ENCODE measurements at regions not wholly inside any gene's neighbourhood (a gene's known extent, or its start where the extent isn't known, plus 50 kb on each side); places are given as distances from the start of the nearest gene placed in this dataset.

DNA sequence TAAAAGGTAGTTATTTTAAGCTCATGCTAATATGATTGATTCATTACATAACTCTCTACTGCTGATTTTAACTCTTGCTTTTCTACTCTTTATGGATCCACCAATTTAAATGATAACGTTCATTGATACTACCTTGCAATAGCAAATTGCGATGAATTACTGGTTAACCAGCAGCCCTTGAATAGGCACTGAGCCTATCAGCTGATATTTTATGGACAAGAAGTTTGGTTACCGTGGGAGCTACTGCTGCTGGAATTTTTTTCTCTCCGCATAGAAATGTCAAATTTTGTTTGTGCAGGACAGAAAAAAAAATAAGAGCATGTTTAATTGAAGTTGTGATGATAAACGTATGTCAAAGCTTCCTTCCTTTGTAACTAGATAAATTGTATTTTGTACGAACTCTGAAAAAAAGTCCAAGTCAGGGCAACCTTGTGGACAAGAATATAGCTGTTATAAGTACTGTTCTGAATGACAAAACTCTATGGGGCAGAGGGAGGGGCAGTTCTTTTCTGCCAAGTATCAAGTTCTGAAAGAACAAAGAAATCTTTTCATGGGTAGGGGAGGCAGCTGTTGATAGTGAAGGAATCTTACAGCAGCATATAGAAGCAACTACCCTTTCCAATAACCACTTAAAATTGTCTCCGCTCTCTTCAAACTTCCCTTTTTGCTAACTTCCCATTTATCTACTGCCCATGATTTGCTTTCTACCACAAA, 434.9 kb upstream of the PABPC4L start:
- Mint-ChIP-seq H3K4me1 (peaks cover 10% of the 10 kb centered on the region; the same call in 2 of the 3 replicates), H3K27me3 (ENCODE audit: insufficient read depth, low read depth, poor library complexity) (peaks cover 2% of the 10 kb centered on the region), H3K27ac (0 out of 2 replicates have a peak overlapping the region, but pooled peaks have one; percentile 4), H3K4me3 (no peak overlapping the region), H3K9me3 (no peaks in the 10 kb centered on the region), H3K36me3 (ENCODE audit: low read depth) (no peaks in the 10 kb centered on the region)
- Histone ChIP-seq H3K9me2 (ENCODE audit: insufficient read depth) (no peaks in the 10 kb centered on the region; the same call in 1 of the 2 replicates), H3K27ac (ENCODE audit: low read depth) (no peak overlapping the region), H4K20me1 (replicated peaks; ENCODE audit: insufficient read depth) (no peaks in the 10 kb centered on the region), H2AFZ (peak overlapping the region; percentile 67; the same call in 1 of the 2 replicates), H3F3A (replicated peaks; ENCODE audit: low read depth) (no peaks in the 10 kb centered on the region), H3K4me3 (no peak overlapping the region), H3K79me2 (replicated peaks; ENCODE audit: insufficient read depth) (no peaks in the 10 kb centered on the region), H3K27me3 (ENCODE audit: insufficient read depth) (no peaks in the 10 kb centered on the region), H3K36me3 (ENCODE audit: insufficient read depth) (no peaks in the 10 kb centered on the region), H3K4me2 (no peak overlapping the region), H3K4me1 (ENCODE audit: insufficient read depth) (peaks cover 9% of the 10 kb centered on the region)
- no peak for TF ChIP-seq STAT1 (IDR thresholded peaks at IDR 0.05; ENCODE audit: unreplicated experiment)
- TF ChIP-seq, protein P1, sequence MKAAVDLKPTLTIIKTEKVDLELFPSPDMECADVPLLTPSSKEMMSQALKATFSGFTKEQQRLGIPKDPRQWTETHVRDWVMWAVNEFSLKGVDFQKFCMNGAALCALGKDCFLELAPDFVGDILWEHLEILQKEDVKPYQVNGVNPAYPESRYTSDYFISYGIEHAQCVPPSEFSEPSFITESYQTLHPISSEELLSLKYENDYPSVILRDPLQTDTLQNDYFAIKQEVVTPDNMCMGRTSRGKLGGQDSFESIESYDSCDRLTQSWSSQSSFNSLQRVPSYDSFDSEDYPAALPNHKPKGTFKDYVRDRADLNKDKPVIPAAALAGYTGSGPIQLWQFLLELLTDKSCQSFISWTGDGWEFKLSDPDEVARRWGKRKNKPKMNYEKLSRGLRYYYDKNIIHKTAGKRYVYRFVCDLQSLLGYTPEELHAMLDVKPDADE (IDR thresholded peaks at IDR 0.05), result no peak
- TF ChIP-seq EZH2 (IDR thresholded peaks at IDR 0.05; ENCODE audit: low read depth, unreplicated experiment), result no peak
- no peak for TF ChIP-seq JUNB (IDR thresholded peaks at IDR 0.05; ENCODE audit: unreplicated experiment)
- no peak for TF ChIP-seq EZH2phosphoT487 (IDR thresholded peaks at IDR 0.05; ENCODE audit: unreplicated experiment)
- no peak for TF ChIP-seq POLR2AphosphoS5 (IDR thresholded peaks at IDR 0.05; ENCODE audit: low read depth)
- TF ChIP-seq, protein P2, sequence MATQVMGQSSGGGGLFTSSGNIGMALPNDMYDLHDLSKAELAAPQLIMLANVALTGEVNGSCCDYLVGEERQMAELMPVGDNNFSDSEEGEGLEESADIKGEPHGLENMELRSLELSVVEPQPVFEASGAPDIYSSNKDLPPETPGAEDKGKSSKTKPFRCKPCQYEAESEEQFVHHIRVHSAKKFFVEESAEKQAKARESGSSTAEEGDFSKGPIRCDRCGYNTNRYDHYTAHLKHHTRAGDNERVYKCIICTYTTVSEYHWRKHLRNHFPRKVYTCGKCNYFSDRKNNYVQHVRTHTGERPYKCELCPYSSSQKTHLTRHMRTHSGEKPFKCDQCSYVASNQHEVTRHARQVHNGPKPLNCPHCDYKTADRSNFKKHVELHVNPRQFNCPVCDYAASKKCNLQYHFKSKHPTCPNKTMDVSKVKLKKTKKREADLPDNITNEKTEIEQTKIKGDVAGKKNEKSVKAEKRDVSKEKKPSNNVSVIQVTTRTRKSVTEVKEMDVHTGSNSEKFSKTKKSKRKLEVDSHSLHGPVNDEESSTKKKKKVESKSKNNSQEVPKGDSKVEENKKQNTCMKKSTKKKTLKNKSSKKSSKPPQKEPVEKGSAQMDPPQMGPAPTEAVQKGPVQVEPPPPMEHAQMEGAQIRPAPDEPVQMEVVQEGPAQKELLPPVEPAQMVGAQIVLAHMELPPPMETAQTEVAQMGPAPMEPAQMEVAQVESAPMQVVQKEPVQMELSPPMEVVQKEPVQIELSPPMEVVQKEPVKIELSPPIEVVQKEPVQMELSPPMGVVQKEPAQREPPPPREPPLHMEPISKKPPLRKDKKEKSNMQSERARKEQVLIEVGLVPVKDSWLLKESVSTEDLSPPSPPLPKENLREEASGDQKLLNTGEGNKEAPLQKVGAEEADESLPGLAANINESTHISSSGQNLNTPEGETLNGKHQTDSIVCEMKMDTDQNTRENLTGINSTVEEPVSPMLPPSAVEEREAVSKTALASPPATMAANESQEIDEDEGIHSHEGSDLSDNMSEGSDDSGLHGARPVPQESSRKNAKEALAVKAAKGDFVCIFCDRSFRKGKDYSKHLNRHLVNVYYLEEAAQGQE (IDR thresholded peaks at IDR 0.05; ENCODE audit: unreplicated experiment), result no peak
- TF ChIP-seq, protein P3, sequence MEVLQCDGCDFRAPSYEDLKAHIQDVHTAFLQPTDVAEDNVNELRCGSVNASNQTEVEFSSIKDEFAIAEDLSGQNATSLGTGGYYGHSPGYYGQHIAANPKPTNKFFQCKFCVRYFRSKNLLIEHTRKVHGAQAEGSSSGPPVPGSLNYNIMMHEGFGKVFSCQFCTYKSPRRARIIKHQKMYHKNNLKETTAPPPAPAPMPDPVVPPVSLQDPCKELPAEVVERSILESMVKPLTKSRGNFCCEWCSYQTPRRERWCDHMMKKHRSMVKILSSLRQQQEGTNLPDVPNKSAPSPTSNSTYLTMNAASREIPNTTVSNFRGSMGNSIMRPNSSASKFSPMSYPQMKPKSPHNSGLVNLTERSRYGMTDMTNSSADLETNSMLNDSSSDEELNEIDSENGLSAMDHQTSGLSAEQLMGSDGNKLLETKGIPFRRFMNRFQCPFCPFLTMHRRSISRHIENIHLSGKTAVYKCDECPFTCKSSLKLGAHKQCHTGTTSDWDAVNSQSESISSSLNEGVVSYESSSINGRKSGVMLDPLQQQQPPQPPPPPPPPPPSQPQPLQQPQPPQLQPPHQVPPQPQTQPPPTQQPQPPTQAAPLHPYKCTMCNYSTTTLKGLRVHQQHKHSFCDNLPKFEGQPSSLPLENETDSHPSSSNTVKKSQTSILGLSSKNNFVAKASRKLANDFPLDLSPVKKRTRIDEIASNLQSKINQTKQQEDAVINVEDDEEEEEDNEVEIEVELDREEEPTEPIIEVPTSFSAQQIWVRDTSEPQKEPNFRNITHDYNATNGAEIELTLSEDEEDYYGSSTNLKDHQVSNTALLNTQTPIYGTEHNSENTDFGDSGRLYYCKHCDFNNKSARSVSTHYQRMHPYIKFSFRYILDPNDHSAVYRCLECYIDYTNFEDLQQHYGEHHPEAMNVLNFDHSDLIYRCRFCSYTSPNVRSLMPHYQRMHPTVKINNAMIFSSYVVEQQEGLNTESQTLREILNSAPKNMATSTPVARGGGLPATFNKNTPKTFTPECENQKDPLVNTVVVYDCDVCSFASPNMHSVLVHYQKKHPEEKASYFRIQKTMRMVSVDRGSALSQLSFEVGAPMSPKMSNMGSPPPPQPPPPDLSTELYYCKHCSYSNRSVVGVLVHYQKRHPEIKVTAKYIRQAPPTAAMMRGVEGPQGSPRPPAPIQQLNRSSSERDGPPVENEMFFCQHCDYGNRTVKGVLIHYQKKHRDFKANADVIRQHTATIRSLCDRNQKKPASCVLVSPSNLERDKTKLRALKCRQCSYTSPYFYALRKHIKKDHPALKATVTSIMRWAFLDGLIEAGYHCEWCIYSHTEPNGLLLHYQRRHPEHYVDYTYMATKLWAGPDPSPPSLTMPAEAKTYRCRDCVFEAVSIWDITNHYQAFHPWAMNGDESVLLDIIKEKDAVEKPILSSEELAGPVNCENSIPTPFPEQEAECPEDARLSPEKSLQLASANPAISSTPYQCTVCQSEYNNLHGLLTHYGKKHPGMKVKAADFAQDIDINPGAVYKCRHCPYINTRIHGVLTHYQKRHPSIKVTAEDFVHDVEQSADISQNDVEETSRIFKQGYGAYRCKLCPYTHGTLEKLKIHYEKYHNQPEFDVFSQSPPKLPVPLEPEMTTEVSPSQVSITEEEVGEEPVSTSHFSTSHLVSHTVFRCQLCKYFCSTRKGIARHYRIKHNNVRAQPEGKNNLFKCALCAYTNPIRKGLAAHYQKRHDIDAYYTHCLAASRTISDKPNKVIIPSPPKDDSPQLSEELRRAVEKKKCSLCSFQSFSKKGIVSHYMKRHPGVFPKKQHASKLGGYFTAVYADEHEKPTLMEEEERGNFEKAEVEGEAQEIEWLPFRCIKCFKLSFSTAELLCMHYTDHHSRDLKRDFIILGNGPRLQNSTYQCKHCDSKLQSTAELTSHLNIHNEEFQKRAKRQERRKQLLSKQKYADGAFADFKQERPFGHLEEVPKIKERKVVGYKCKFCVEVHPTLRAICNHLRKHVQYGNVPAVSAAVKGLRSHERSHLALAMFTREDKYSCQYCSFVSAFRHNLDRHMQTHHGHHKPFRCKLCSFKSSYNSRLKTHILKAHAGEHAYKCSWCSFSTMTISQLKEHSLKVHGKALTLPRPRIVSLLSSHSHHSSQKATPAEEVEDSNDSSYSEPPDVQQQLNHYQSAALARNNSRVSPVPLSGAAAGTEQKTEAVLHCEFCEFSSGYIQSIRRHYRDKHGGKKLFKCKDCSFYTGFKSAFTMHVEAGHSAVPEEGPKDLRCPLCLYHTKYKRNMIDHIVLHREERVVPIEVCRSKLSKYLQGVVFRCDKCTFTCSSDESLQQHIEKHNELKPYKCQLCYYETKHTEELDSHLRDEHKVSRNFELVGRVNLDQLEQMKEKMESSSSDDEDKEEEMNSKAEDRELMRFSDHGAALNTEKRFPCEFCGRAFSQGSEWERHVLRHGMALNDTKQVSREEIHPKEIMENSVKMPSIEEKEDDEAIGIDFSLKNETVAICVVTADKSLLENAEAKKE (CRISPR knock-in tag; IDR thresholded peaks at IDR 0.05), result no peak
- TF ChIP-seq, protein P4, sequence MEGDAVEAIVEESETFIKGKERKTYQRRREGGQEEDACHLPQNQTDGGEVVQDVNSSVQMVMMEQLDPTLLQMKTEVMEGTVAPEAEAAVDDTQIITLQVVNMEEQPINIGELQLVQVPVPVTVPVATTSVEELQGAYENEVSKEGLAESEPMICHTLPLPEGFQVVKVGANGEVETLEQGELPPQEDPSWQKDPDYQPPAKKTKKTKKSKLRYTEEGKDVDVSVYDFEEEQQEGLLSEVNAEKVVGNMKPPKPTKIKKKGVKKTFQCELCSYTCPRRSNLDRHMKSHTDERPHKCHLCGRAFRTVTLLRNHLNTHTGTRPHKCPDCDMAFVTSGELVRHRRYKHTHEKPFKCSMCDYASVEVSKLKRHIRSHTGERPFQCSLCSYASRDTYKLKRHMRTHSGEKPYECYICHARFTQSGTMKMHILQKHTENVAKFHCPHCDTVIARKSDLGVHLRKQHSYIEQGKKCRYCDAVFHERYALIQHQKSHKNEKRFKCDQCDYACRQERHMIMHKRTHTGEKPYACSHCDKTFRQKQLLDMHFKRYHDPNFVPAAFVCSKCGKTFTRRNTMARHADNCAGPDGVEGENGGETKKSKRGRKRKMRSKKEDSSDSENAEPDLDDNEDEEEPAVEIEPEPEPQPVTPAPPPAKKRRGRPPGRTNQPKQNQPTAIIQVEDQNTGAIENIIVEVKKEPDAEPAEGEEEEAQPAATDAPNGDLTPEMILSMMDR (conservative IDR thresholded peaks at IDR 0.05; ENCODE audit: low read depth in 2 of 2), result no peak
- no peak for TF ChIP-seq ZNF331 (CRISPR knock-in tag; IDR thresholded peaks at IDR 0.05; ENCODE audit: low read depth)
- no peak for TF ChIP-seq ZNF114 (CRISPR knock-in tag; IDR thresholded peaks at IDR 0.05)
- TF ChIP-seq CREB1 (CRISPR knock-in tag; IDR thresholded peaks at IDR 0.05; ENCODE audit: low read depth), result no peak
- ATAC-seq (no peak), DNase-seq (ENCODE audit: low spot score) (no peak)
